ENCODE measurements at regions not wholly inside any gene's neighbourhood (a gene's known extent, or its start where the extent isn't known, plus 50 kb on each side); places are given as distances from the start of the nearest gene placed in this dataset.

DNA sequence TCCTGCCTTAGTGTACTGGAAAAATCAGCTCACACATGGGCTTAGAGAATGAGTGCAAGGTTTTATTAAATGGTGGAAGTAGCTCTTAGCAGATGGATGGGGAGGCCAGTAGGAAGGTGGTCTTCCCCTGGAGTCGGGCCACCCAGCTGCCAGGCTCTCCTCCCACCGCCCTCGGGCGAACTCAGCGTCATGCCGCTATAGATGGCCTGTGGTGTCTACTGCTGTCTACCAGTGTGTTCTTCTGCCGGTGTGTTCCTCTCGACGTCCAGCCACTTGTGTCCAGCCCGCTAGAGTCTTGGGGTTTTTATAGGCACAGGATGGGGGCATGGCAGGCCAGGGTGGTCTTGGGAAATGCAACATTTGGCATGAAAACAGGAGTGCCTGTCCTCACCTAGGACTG is 198.7 kb upstream of the NDST3 start:
- TF ChIP-seq YY1 (IDR thresholded peaks at IDR 0.05; ENCODE audit: extremely low read depth, insufficient replicate concordance, low read depth, low read length) (no peak), POLR2A (IDR thresholded peaks at IDR 0.05; ENCODE audit: borderline replicate concordance, extremely low read depth, insufficient read depth, insufficient read length) (no peak), POLR2AphosphoS5 (IDR thresholded peaks at IDR 0.05; ENCODE audit: low read depth, low read length) (no peak), SP1 (IDR thresholded peaks at IDR 0.05; ENCODE audit: low read depth) (no peak), SIN3A (IDR thresholded peaks at IDR 0.05; ENCODE audit: low read depth) (no peak), SRF (IDR thresholded peaks at IDR 0.05; ENCODE audit: low read depth) (no peak), FOSL1 (IDR thresholded peaks at IDR 0.05; ENCODE audit: low read depth) (no peak), EZH2 (IDR thresholded peaks at IDR 0.05) (no peak), RAD21 (IDR thresholded peaks at IDR 0.05; ENCODE audit: low read depth) (no peak), ZFX (IDR thresholded peaks at IDR 0.05) (no peak)
- TF ChIP-seq, protein P1, sequence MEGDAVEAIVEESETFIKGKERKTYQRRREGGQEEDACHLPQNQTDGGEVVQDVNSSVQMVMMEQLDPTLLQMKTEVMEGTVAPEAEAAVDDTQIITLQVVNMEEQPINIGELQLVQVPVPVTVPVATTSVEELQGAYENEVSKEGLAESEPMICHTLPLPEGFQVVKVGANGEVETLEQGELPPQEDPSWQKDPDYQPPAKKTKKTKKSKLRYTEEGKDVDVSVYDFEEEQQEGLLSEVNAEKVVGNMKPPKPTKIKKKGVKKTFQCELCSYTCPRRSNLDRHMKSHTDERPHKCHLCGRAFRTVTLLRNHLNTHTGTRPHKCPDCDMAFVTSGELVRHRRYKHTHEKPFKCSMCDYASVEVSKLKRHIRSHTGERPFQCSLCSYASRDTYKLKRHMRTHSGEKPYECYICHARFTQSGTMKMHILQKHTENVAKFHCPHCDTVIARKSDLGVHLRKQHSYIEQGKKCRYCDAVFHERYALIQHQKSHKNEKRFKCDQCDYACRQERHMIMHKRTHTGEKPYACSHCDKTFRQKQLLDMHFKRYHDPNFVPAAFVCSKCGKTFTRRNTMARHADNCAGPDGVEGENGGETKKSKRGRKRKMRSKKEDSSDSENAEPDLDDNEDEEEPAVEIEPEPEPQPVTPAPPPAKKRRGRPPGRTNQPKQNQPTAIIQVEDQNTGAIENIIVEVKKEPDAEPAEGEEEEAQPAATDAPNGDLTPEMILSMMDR (IDR thresholded peaks at IDR 0.05 in 2 of 3, conservative IDR thresholded peaks at IDR 0.05 in 1 of 3; ENCODE audit: borderline replicate concordance in 1 of 3, insufficient read depth in 1 of 3, low read depth in 2 of 3, low read length in 2 of 3): no peak
- TF ChIP-seq, protein P2, sequence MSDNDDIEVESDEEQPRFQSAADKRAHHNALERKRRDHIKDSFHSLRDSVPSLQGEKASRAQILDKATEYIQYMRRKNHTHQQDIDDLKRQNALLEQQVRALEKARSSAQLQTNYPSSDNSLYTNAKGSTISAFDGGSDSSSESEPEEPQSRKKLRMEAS (IDR thresholded peaks at IDR 0.05): no peak
- TF ChIP-seq, protein P3, sequence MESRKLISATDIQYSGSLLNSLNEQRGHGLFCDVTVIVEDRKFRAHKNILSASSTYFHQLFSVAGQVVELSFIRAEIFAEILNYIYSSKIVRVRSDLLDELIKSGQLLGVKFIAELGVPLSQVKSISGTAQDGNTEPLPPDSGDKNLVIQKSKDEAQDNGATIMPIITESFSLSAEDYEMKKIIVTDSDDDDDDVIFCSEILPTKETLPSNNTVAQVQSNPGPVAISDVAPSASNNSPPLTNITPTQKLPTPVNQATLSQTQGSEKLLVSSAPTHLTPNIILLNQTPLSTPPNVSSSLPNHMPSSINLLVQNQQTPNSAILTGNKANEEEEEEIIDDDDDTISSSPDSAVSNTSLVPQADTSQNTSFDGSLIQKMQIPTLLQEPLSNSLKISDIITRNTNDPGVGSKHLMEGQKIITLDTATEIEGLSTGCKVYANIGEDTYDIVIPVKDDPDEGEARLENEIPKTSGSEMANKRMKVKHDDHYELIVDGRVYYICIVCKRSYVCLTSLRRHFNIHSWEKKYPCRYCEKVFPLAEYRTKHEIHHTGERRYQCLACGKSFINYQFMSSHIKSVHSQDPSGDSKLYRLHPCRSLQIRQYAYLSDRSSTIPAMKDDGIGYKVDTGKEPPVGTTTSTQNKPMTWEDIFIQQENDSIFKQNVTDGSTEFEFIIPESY (IDR thresholded peaks at IDR 0.05; ENCODE audit: extremely low read depth, insufficient replicate concordance, low read length): no peak
- TF ChIP-seq, protein P4, sequence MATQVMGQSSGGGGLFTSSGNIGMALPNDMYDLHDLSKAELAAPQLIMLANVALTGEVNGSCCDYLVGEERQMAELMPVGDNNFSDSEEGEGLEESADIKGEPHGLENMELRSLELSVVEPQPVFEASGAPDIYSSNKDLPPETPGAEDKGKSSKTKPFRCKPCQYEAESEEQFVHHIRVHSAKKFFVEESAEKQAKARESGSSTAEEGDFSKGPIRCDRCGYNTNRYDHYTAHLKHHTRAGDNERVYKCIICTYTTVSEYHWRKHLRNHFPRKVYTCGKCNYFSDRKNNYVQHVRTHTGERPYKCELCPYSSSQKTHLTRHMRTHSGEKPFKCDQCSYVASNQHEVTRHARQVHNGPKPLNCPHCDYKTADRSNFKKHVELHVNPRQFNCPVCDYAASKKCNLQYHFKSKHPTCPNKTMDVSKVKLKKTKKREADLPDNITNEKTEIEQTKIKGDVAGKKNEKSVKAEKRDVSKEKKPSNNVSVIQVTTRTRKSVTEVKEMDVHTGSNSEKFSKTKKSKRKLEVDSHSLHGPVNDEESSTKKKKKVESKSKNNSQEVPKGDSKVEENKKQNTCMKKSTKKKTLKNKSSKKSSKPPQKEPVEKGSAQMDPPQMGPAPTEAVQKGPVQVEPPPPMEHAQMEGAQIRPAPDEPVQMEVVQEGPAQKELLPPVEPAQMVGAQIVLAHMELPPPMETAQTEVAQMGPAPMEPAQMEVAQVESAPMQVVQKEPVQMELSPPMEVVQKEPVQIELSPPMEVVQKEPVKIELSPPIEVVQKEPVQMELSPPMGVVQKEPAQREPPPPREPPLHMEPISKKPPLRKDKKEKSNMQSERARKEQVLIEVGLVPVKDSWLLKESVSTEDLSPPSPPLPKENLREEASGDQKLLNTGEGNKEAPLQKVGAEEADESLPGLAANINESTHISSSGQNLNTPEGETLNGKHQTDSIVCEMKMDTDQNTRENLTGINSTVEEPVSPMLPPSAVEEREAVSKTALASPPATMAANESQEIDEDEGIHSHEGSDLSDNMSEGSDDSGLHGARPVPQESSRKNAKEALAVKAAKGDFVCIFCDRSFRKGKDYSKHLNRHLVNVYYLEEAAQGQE (IDR thresholded peaks at IDR 0.05; ENCODE audit: low read depth): no peak

Measured in HCT116 (cell line).